Activated naive CD8-positive, alpha-beta T cell treated with anti-CD3 and anti-CD28 coated beads for 36 hours (primary cell): ENCODE measurements at regions not wholly inside any gene's neighbourhood (a gene's known extent, or its start where the extent isn't known, plus 50 kb on each side); places are given as distances from the start of the nearest gene placed in this dataset.

Experiments used
- DNase-seq: peaks from one replicate; pipeline ENCODE4 v3.0.0; 2021
- H3K27ac Mint-ChIP-seq: one replicate; pipeline ENCODE4 v1.8.0; 2022; ENCODE audit warnings: mild to moderate bottlenecking, moderate library complexity, mixed read lengths
- H3K27me3 Mint-ChIP-seq: one replicate; pipeline ENCODE4 v1.8.0; 2022; ENCODE audit warnings: mild to moderate bottlenecking, mixed read lengths
- H3K36me3 Mint-ChIP-seq: one replicate; pipeline ENCODE4 v1.8.0; 2021; ENCODE audit warnings: mild to moderate bottlenecking, mixed read lengths
- H3K4me1 Mint-ChIP-seq: one replicate; pipeline ENCODE4 v1.8.0; 2021; ENCODE audit warnings: mixed read lengths
- H3K4me3 Mint-ChIP-seq: one replicate; pipeline ENCODE4 v1.8.0; 2022; ENCODE audit warnings: mild to moderate bottlenecking, moderate library complexity, mixed read lengths
- H3K9me3 Mint-ChIP-seq: one replicate; pipeline ENCODE4 v1.8.0; 2022; ENCODE audit warnings: mixed read lengths

DNA sequence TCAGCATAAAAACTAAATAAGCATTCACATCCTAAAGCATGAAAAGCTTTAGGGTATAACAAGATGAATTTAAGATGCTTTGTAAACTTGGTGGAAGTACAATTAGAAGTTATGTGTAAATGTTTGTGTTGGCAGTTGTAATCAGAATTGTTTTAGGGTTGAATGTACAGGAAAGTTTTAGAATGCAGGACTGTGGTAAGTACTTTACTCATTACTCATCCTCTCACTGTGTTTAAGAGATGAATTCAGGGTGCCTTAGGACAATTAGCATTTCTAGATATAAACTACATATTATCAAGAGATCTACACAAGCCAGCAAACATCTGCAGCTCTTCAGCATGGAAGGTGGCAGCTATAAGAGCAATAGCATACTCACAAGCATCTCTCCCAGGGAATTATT lies 77.5 kb upstream of the ELOVL6 start:
- H3K27ac Mint-ChIP-seq = no peak overlapping the region
- H3K36me3 Mint-ChIP-seq = no peaks in the 10 kb centered on the region
- H3K4me3 Mint-ChIP-seq = no peak overlapping the region
- no peak for DNase-seq
- H3K9me3 Mint-ChIP-seq = no peaks in the 10 kb centered on the region
- no peaks in the 10 kb centered on the region for H3K4me1 Mint-ChIP-seq
- peaks cover 6% of the 10 kb centered on the region for H3K27me3 Mint-ChIP-seq

- H3K4me3 Mint-ChIP-seq = no peak overlapping the region
- no peak for DNase-seq
- H3K36me3 Mint-ChIP-seq = no peaks in the 10 kb centered on the region
- H3K9me3 Mint-ChIP-seq = no peaks in the 10 kb centered on the region
- peaks cover 7% of the 10 kb centered on the region for H3K4me1 Mint-ChIP-seq
- no peak overlapping the region for H3K27ac Mint-ChIP-seq
- H3K27me3 Mint-ChIP-seq = peaks cover 6% of the 10 kb centered on the region
Observed at GRCh38 chr4:110271986-110272385, 73.6 kb upstream of the ELOVL6 start.

DNA sequence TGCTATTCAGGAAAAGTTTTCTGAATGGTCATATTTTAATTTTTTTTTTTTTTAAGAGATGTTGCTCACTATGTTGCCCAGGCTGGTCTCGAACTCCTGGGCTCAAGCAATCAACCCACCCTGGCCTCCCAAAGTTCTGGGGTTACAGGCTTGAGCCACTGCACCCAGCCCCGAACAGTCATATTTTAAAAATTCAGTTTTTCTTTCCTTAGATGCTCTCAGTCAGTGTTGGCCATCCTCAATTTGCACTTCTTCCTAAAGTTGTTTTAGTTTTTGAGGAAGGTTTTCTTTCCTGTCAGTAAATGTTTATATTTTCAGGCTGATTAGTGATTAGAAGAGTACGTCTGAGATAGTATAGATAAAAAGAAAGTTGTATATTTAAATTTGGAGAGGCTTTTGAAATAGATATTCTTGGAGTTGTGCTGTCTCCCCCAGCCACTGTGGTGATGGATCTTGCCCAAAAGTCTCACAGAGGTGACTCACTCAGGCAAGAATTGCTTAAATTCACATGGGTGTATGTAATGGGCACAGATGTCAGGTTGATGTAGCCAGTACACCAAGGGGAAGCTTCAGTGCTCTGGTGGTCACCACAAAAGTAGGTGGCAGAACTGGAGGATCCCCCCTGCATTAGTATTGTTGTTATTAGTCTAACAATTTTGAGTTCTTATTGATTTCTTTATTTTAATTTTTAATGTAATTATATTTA lies 72.2 kb upstream of the ELOVL6 start:
- Mint-ChIP-seq H3K4me3 (no peak overlapping the region), H3K9me3 (no peaks in the 10 kb centered on the region), H3K27me3 (peaks cover 6% of the 10 kb centered on the region)

GRCh38 chr4:110268790-110269189 lies 70.4 kb upstream of the ELOVL6 start:
- no peak overlapping the region for H3K4me3 Mint-ChIP-seq
- H3K9me3 Mint-ChIP-seq = no peaks in the 10 kb centered on the region
- no peak for DNase-seq
- no peaks in the 10 kb centered on the region for H3K36me3 Mint-ChIP-seq
- peaks cover 3% of the 10 kb centered on the region for H3K27me3 Mint-ChIP-seq
- peaks cover 7% of the 10 kb centered on the region for H3K4me1 Mint-ChIP-seq
- no peak overlapping the region for H3K27ac Mint-ChIP-seq

More for the DNA sequence above, 72.2 kb upstream of the ELOVL6 start:
- peaks cover 7% of the 10 kb centered on the region for H3K4me1 Mint-ChIP-seq
- no peak overlapping the region for H3K27ac Mint-ChIP-seq
- H3K36me3 Mint-ChIP-seq = no peaks in the 10 kb centered on the region
- DNase-seq = no peak

DNA sequence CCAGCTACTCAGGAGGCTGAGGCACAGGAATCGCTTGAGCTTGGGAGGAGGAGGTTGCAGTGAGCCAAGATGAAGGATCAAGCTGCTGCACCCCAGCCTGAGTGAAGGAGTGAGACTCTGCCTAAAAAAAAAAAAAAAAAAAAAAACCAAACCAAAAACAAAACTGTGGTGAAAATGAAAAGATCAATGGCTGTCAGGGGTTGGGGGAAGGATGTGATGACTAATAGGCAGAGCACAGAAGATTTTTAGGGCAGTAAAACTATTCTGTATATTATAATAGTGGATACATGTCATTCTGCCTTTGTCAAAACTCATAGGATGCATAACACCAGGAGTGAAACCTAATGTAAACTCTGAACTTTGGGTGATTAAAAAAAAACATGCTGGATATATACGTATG lies 69.9 kb upstream of the ELOVL6 start:
- H3K36me3 Mint-ChIP-seq = no peaks in the 10 kb centered on the region
- no peaks in the 10 kb centered on the region for H3K27me3 Mint-ChIP-seq
- H3K9me3 Mint-ChIP-seq = no peaks in the 10 kb centered on the region
- H3K4me3 Mint-ChIP-seq = no peak overlapping the region
- no peak overlapping the region for H3K27ac Mint-ChIP-seq
- peaks cover 7% of the 10 kb centered on the region for H3K4me1 Mint-ChIP-seq
- DNase-seq = no peak

GRCh38 chr4:110266136-110266535 lies 67.7 kb upstream of the ELOVL6 start:
- Mint-ChIP-seq H3K4me1 (peaks cover 7% of the 10 kb centered on the region), H3K27me3 (no peaks in the 10 kb centered on the region), H3K27ac (no peak overlapping the region), H3K36me3 (no peaks in the 10 kb centered on the region), H3K9me3 (no peaks in the 10 kb centered on the region), H3K4me3 (no peak overlapping the region)
- no peak for DNase-seq

DNA sequence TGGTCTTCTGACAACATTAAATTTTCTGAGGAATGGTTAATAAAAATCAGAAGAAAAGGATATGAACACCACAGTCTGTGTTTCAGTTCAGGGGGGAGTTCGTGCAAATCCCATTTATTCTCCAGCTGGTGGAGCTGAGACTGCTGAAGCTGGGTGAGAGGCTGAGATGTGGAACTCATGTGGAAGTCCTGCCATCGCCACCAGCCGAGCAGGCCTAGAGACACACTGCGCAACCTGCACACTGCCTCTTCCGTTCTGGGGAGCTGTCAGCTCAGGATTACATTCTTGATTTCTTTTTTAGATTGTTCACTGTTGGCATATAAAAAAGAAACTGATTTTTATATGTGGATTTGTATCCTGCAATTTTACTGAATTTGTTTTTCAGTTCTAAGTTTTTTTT lies 66.6 kb upstream of the ELOVL6 start:
- H3K9me3 Mint-ChIP-seq = no peaks in the 10 kb centered on the region
- no peak for DNase-seq
- H3K4me3 Mint-ChIP-seq = no peak overlapping the region
- H3K36me3 Mint-ChIP-seq = no peaks in the 10 kb centered on the region
- H3K4me1 Mint-ChIP-seq = peaks cover 7% of the 10 kb centered on the region
- H3K27ac Mint-ChIP-seq = no peak overlapping the region
- no peaks in the 10 kb centered on the region for H3K27me3 Mint-ChIP-seq

DNA sequence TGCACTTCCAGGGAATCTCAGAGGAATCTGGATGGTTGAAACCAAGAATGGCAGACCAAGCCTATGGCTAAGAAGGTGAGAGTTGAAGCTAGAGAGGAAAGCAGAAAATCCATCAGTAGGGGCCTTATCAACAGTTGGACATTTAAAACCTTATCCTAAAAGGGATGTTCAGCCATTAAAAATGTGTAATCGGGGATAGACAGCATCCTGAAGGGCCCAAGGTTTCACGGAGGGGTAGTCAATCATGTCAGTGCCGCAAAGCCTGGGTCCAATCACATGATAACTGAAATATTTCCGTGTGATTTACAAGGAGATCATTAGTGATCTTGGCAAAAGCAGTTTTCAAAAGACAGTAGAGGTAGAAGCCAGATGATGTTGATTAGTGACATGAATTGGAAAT lies 61.9 kb upstream of the ELOVL6 start:
- Mint-ChIP-seq H3K27me3 (no peaks in the 10 kb centered on the region), H3K27ac (no peak overlapping the region), H3K4me1 (no peaks in the 10 kb centered on the region), H3K4me3 (no peak overlapping the region), H3K9me3 (no peaks in the 10 kb centered on the region), H3K36me3 (no peaks in the 10 kb centered on the region)
- DNase-seq = no peak

GRCh38 chr4:110250023-110250387 lies 51.6 kb upstream of the ELOVL6 start:
- peaks cover 13% of the 10 kb centered on the region for H3K27me3 Mint-ChIP-seq
- no peaks in the 10 kb centered on the region for H3K9me3 Mint-ChIP-seq
- no peak overlapping the region for H3K4me3 Mint-ChIP-seq
- no peak overlapping the region for H3K27ac Mint-ChIP-seq
- no peaks in the 10 kb centered on the region for H3K36me3 Mint-ChIP-seq
- no peaks in the 10 kb centered on the region for H3K4me1 Mint-ChIP-seq
- no peak for DNase-seq

DNA sequence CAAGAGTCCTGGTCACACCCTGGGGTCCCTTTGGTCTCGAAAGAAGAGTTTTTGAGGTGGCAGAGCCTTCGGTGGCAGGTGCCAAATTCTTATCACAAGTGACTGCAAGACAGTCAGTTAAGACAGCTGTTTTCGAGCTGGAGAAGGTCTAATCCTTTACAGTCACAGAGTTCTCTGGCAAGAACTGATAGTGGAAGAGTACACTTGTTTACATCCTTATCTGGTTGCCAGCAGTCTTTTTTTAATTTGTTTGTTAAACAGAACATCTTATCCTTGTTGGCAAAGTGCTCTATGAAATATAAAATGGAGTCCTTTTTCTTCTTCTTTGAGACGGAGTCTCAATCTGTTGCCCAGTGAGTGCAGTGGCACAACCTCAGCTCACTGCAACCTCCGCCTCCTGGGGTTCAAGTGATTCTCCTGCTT lies 50.4 kb upstream of the ELOVL6 start:
- Mint-ChIP-seq H3K9me3 (no peaks in the 10 kb centered on the region), H3K27ac (no peak overlapping the region), H3K4me1 (no peaks in the 10 kb centered on the region), H3K36me3 (no peaks in the 10 kb centered on the region), H3K27me3 (peaks cover 13% of the 10 kb centered on the region), H3K4me3 (no peak overlapping the region)
- no peak for DNase-seq
